Left ventricle myocardium inferior (tissue), 1 donor: ENCODE measurements at regions not wholly inside any gene's neighbourhood (a gene's known extent, or its start where the extent isn't known, plus 50 kb on each side); places are given as distances from the start of the nearest gene placed in this dataset.
"Not testable (repeated sequence)": the region's sequence is repeated elsewhere in the genome, so short reads cannot be mapped to it uniquely, and the experiment has no call there.

ENCODE experiments used
- DNase-seq: peaks from one replicate; pipeline ENCODE4 v3.0.0-alpha.2; 2020
- H3K27ac ChIP-seq: fragments of 200-600 bp; replicated peaks from 2 replicates; pipeline ENCODE4 v1.8.0; 2021
- H3K27me3 ChIP-seq: fragments of 200-600 bp; 2 replicates; pipeline ENCODE4 v1.8.0; 2021; ENCODE audit warnings: low read depth
- H3K36me3 ChIP-seq: fragments of 200-600 bp; 2 replicates; pipeline ENCODE4 v1.8.0; 2021
- H3K4me1 ChIP-seq: fragments of 200-600 bp; 2 replicates; pipeline ENCODE4 v1.8.0; 2021
- H3K4me3 ChIP-seq: fragments of 200-600 bp; 2 replicates; pipeline ENCODE4 v1.8.0; 2021; ENCODE audit warnings: mild to moderate bottlenecking, moderate library complexity
- H3K9me3 ChIP-seq: fragments of 200-600 bp; replicated peaks from 2 replicates; pipeline ENCODE4 v1.8.0; 2021
- intact Hi-C: fragments of 100-400 bp; cut with micrococcal nuclease; formaldehyde crosslinking; loops from one replicate; pipeline ENCODE4 v1.11.0; 2022
- TF ChIP-seq, protein P1 (sequence below): fragments of 200-600 bp; IDR thresholded peaks from 2 replicates; pipeline ENCODE4 v1.8.0; 2021; ENCODE audit warnings: antibody characterized with exemption, mild to moderate bottlenecking, borderline replicate concordance
- donor health status: DM: no; HTN: yes; CAD: no; lungs with severe emphysema.

DNA sequence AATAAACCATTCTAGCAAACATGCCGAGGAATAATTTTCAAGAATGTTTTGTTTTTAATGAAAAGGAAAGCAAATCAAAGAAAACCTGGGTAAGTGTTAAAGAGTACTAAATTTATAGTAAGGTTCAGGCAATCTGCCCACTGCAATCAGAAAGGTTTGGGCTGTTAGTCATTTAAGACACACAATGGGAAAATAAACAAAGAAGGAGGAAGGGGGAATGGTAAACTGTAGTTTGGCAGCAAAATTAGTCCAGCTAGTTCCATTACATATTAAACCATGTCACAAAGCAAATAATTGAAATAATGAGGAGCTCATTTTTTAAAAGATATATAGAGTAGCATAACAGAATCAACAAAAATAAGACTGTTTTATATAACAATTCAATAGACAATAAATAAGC lies 87.5 kb upstream of the COPS8 start:
- TF ChIP-seq, protein P1, sequence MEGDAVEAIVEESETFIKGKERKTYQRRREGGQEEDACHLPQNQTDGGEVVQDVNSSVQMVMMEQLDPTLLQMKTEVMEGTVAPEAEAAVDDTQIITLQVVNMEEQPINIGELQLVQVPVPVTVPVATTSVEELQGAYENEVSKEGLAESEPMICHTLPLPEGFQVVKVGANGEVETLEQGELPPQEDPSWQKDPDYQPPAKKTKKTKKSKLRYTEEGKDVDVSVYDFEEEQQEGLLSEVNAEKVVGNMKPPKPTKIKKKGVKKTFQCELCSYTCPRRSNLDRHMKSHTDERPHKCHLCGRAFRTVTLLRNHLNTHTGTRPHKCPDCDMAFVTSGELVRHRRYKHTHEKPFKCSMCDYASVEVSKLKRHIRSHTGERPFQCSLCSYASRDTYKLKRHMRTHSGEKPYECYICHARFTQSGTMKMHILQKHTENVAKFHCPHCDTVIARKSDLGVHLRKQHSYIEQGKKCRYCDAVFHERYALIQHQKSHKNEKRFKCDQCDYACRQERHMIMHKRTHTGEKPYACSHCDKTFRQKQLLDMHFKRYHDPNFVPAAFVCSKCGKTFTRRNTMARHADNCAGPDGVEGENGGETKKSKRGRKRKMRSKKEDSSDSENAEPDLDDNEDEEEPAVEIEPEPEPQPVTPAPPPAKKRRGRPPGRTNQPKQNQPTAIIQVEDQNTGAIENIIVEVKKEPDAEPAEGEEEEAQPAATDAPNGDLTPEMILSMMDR: no peak
- intact Hi-C loops: no loop called here
- DNase-seq: no peak
- Histone ChIP-seq H3K36me3 (no peaks in the 10 kb centered on the region), H3K27me3 (peaks cover 40% of the 10 kb centered on the region), H3K4me3 (no peak overlapping the region), H3K27ac (no peak overlapping the region), H3K9me3 (no peaks in the 10 kb centered on the region), H3K4me1 (no peaks in the 10 kb centered on the region)

DNA sequence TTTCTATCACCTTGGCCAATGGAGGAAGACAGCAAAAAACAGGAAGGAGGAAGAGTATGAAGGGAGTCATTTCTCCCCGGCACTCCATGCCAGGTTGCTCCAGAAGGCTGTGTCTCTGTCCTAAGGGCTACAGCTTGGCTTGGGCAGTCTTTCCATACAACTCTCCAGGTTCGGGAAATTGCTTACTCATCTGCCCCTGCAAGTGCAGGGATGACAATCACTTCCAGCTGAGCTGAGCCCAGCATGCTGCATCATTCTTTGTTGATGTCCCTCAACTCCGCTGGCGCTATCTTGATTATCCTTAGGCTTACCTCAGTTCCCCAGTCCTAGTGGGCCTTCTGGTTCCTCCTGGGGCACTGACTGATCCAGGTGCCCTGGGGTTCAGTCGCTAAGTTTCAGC lies 86.9 kb upstream of the COPS8 start:
- no peak for DNase-seq
- H3K9me3 ChIP-seq: no peaks in the 10 kb centered on the region
- H3K4me3 ChIP-seq: no peak overlapping the region
- H3K4me1 ChIP-seq: no peaks in the 10 kb centered on the region
- intact Hi-C loops: no loop called here
- peaks cover 37% of the 10 kb centered on the region for H3K27me3 ChIP-seq
- H3K36me3 ChIP-seq: no peaks in the 10 kb centered on the region
- H3K27ac ChIP-seq: no peak overlapping the region
- TF ChIP-seq, protein P1: no peak

DNA sequence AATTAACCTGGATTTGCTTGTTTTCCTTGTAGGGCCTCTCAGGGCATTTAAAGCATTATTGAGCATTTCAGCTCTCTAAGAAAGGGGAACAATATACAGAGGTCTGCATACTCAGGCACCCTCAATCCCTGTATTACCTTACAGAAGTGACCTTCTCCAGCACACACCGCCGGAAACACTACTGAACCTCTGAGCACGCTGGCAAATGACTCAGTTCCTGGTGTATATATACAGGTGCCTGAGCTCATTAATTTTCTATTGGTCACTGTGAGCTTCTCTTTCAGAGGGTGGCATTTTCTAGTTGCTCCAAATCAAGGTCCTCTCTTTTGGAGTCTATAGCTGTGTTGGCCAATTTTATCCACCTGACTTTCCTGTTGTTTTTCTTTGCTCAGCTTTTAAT lies 85.2 kb upstream of the COPS8 start:
- H3K9me3 ChIP-seq: no peaks in the 10 kb centered on the region
- TF ChIP-seq, protein P1: no peak
- H3K4me1 ChIP-seq: no peaks in the 10 kb centered on the region
- no peak overlapping the region for H3K4me3 ChIP-seq
- H3K36me3 ChIP-seq: no peaks in the 10 kb centered on the region
- H3K27ac ChIP-seq: no peak overlapping the region
- intact Hi-C loops: no loop called here
- DNase-seq: no peak
- peaks cover 30% of the 10 kb centered on the region for H3K27me3 ChIP-seq

DNA sequence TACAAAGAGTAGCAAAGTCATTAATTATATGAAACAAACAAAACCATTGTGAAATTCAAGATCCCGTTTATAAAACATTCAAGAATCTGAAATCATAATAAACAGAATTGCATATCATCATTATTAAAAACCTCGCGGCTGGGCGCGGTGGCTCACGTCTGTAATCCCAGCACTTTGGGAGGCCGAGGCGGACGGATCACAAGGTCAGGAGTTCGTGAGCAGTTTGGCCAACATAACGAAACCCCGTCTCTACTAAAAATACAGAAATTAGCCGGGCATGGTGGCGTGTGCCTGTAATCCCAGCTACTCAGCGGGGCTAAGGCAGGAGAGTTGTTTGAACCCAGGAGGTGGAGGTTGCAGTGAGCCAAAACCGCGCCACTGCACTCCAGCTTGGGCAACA lies 80.3 kb upstream of the COPS8 start:
- H3K9me3 ChIP-seq, H3K4me3 ChIP-seq, intact Hi-C loops, DNase-seq, H3K27me3 ChIP-seq, H3K4me1 ChIP-seq, H3K27ac ChIP-seq, H3K36me3 ChIP-seq: not testable (repeated sequence)

DNA sequence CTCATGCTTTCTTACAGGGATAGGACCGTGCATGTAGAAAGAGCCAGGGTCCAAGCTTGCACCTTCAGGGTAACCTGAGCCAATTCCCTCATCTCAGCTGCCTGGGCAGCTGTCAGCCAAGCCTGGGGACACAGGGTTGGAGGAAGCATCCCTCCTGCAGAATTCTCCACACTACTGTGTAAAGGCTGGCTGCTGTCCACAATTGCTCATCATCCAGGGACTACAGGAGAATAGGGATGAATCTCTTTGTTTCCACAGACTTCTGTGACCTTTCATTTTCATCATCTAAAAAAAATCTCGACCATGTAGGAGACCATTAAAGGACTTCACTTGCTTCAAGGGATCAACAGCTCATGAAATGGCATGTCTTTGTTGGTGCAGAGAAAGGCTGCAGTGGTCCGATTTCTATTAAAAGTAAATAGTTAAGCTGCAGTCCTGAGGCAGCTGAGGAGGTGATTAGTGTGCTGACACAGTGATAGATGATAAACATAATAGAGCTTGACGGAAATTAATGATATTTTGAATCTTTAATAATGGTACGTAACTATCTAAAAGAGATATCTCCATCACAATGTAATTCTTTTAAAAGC lies 74.4 kb upstream of the COPS8 start:
- no peaks in the 10 kb centered on the region for H3K27me3 ChIP-seq
- H3K4me1 ChIP-seq: peaks cover 10% of the 10 kb centered on the region
- no peak for DNase-seq
- no peak overlapping the region for H3K27ac ChIP-seq
- no peak overlapping the region for H3K4me3 ChIP-seq
- no peaks in the 10 kb centered on the region for H3K36me3 ChIP-seq
- peaks cover 13% of the 10 kb centered on the region for H3K9me3 ChIP-seq
- intact Hi-C loops: no loop called here
- TF ChIP-seq, protein P1: no peak

DNA sequence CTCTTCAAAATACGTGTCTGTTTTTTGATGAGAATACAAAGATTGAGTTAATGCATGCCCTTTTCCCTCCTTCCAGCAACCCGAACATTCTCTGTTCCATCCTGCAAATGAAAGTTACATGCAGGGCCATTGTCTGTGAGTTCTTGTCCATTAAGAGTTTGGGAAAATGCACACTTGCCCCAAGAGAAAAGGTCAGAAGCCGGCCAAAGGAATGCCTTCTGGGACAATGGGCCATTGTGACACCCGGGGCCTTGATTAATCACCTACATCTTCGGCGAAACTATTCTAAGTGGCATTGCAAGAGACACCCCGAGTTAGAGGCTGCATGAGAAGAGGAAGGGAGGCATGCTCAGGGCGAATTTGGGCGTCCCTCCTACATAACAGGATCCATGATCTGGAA lies 73.7 kb upstream of the COPS8 start:
- peaks cover 13% of the 10 kb centered on the region for H3K9me3 ChIP-seq
- DNase-seq: no peak
- TF ChIP-seq, protein P1: no peak
- no peak overlapping the region for H3K27ac ChIP-seq
- intact Hi-C loops: no loop called here
- no peaks in the 10 kb centered on the region for H3K36me3 ChIP-seq
- no peak overlapping the region for H3K4me3 ChIP-seq
- peaks cover 10% of the 10 kb centered on the region for H3K4me1 ChIP-seq
- H3K27me3 ChIP-seq: no peaks in the 10 kb centered on the region
